ENCODE measurements at regions not wholly inside any gene's neighbourhood (a gene's known extent, or its start where the extent isn't known, plus 50 kb on each side); places are given as distances from the start of the nearest gene placed in this dataset.

DNA sequence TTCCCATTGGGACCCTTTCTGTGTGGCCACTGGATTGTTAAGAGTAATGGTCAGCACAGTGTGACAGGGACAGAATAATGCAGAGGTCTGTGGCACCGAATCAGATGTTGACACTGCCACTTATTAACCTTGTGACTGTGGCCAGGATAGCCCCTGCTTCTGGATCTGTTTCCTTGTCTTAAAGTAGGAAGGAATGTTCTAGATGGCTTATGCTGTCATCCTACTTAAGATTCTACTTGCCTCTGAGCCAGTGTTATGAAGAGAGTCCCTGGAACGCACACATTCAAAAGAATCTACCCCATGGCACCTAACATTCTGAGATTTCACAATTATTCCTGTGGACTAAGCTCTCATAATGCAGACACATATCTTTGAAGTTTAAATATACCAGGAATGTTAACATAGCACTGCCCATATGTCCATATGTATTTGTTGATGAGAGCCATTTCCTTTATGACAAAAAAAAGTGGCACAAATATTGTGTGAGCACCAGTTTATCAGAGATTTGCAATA lies 612.7 kb downstream of the TLR4 start:
- no peak overlapping the region for H3K9ac ChIP-seq (ENCODE audit: low read length)
- no peaks in the 10 kb centered on the region for H3K4me1 ChIP-seq (ENCODE audit: insufficient read depth, low read length)
- no peak overlapping the region for H3K27ac Mint-ChIP-seq (ENCODE audit: unreplicated experiment)
- H3K79me2 ChIP-seq (ENCODE audit: insufficient read depth, low read length): no peaks in the 10 kb centered on the region
- FAIRE-seq (no peak), DNase-seq (ENCODE audit: low read depth) (no peak)
- H3K36me3 Mint-ChIP-seq (ENCODE audit: low read depth, unreplicated experiment): no peaks in the 10 kb centered on the region
- no peaks in the 10 kb centered on the region for H4K20me1 ChIP-seq (ENCODE audit: insufficient read depth, low read length)
- no peaks in the 10 kb centered on the region for H3K27me3 Mint-ChIP-seq (ENCODE audit: low read depth, unreplicated experiment)
- peaks cover 3% of the 10 kb centered on the region for H3K9me3 Mint-ChIP-seq (ENCODE audit: unreplicated experiment)
- H3K4me3 Mint-ChIP-seq (ENCODE audit: unreplicated experiment): no peak overlapping the region
- no peak overlapping the region for H2AFZ ChIP-seq (ENCODE audit: low read depth, low read length)
- H3K4me1 Mint-ChIP-seq (ENCODE audit: low read depth, unreplicated experiment): peaks cover 4% of the 10 kb centered on the region
- H3K9me3 ChIP-seq (ENCODE audit: insufficient read depth, low read depth, low read length): no peaks in the 10 kb centered on the region
- H3K36me3 ChIP-seq (ENCODE audit: insufficient read depth, low read length): no peaks in the 10 kb centered on the region
- H3K4me2 ChIP-seq (ENCODE audit: low read length): no peak overlapping the region
- no peak overlapping the region for H3K27ac ChIP-seq (ENCODE audit: low read depth, low read length)
- no peaks in the 10 kb centered on the region for H3K27me3 ChIP-seq (ENCODE audit: insufficient read depth, low read length)
- no peak overlapping the region for H3K4me3 ChIP-seq (ENCODE audit: insufficient read depth, low read depth, low read length)
- TF ChIP-seq CTCF (IDR thresholded peaks at IDR 0.05; ENCODE audit: insufficient read depth, low read depth, low read length) (no peak), EZH2 (IDR thresholded peaks at IDR 0.05; ENCODE audit: insufficient read depth, low read length) (no peak)

GRCh38 chr9:118318770-118319431 lies 614.7 kb downstream of the TLR4 start:
- H2AFZ ChIP-seq (ENCODE audit: low read depth, low read length): no peak overlapping the region
- DNase-seq (ENCODE audit: low read depth) (no peak), FAIRE-seq (no peak)
- Mint-ChIP-seq H3K4me1 (ENCODE audit: low read depth, unreplicated experiment) (peaks cover 4% of the 10 kb centered on the region), H3K27ac (ENCODE audit: unreplicated experiment) (no peak overlapping the region), H3K9me3 (ENCODE audit: unreplicated experiment) (no peaks in the 10 kb centered on the region), H3K27me3 (ENCODE audit: low read depth, unreplicated experiment) (no peaks in the 10 kb centered on the region), H3K4me3 (ENCODE audit: unreplicated experiment) (no peak overlapping the region), H3K36me3 (ENCODE audit: low read depth, unreplicated experiment) (no peaks in the 10 kb centered on the region)
- H3K27me3 ChIP-seq (ENCODE audit: insufficient read depth, low read length): no peaks in the 10 kb centered on the region
- TF ChIP-seq EZH2 (IDR thresholded peaks at IDR 0.05; ENCODE audit: insufficient read depth, low read length) (no peak), CTCF (IDR thresholded peaks at IDR 0.05; ENCODE audit: insufficient read depth, low read depth, low read length) (no peak)
- H3K4me1 ChIP-seq (ENCODE audit: insufficient read depth, low read length): no peaks in the 10 kb centered on the region
- no peak overlapping the region for H3K27ac ChIP-seq (ENCODE audit: low read depth, low read length)
- H3K79me2 ChIP-seq (ENCODE audit: insufficient read depth, low read length): no peaks in the 10 kb centered on the region
- no peaks in the 10 kb centered on the region for H4K20me1 ChIP-seq (ENCODE audit: insufficient read depth, low read length)
- no peak overlapping the region for H3K4me3 ChIP-seq (ENCODE audit: insufficient read depth, low read depth, low read length)
- no peak overlapping the region for H3K4me2 ChIP-seq (ENCODE audit: low read length)
- H3K9me3 ChIP-seq (ENCODE audit: insufficient read depth, low read depth, low read length): no peaks in the 10 kb centered on the region
- H3K36me3 ChIP-seq (ENCODE audit: insufficient read depth, low read length): no peaks in the 10 kb centered on the region
- no peak overlapping the region for H3K9ac ChIP-seq (ENCODE audit: low read length)

DNA sequence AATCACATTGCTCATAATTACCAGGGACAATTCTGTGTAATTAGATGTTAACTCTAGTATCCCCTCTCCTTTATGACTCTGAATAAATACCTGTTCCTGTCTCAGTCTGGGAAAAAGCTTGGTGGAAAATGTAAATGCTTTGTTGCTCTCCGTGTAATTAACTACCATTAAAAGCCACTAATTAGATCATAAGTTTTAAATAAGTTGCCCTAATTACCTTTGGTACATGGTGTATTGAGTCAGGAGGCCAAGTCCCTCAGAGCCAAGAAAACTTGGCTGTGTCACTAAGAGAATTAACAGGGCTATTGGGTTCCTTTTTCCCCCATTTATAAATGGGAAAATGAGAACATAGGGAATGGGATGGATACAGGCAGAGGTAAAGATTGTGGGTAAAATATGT lies 617.6 kb downstream of the TLR4 start:
- no peaks in the 10 kb centered on the region for H3K36me3 ChIP-seq (ENCODE audit: insufficient read depth, low read length)
- no peaks in the 10 kb centered on the region for H3K9me3 ChIP-seq (ENCODE audit: insufficient read depth, low read depth, low read length)
- no peaks in the 10 kb centered on the region for H3K9me3 Mint-ChIP-seq (ENCODE audit: unreplicated experiment)
- no peaks in the 10 kb centered on the region for H3K27me3 Mint-ChIP-seq (ENCODE audit: low read depth, unreplicated experiment)
- no peaks in the 10 kb centered on the region for H3K4me1 ChIP-seq (ENCODE audit: insufficient read depth, low read length)
- DNase-seq (ENCODE audit: low read depth) (no peak), FAIRE-seq (no peak)
- no peak overlapping the region for H3K27ac ChIP-seq (ENCODE audit: low read depth, low read length)
- no peak overlapping the region for H3K4me2 ChIP-seq (ENCODE audit: low read length)
- no peaks in the 10 kb centered on the region for H3K36me3 Mint-ChIP-seq (ENCODE audit: low read depth, unreplicated experiment)
- H2AFZ ChIP-seq (ENCODE audit: low read depth, low read length): no peak overlapping the region
- H3K4me3 ChIP-seq (ENCODE audit: insufficient read depth, low read depth, low read length): no peak overlapping the region
- no peak overlapping the region for H3K4me3 Mint-ChIP-seq (ENCODE audit: unreplicated experiment)
- no peaks in the 10 kb centered on the region for H4K20me1 ChIP-seq (ENCODE audit: insufficient read depth, low read length)
- H3K4me1 Mint-ChIP-seq (ENCODE audit: low read depth, unreplicated experiment): peaks cover 4% of the 10 kb centered on the region
- no peaks in the 10 kb centered on the region for H3K79me2 ChIP-seq (ENCODE audit: insufficient read depth, low read length)
- H3K27me3 ChIP-seq (ENCODE audit: insufficient read depth, low read length): no peaks in the 10 kb centered on the region
- H3K27ac Mint-ChIP-seq (ENCODE audit: unreplicated experiment): no peak overlapping the region
- TF ChIP-seq CTCF (IDR thresholded peaks at IDR 0.05; ENCODE audit: insufficient read depth, low read depth, low read length) (no peak), EZH2 (IDR thresholded peaks at IDR 0.05; ENCODE audit: insufficient read depth, low read length) (no peak)
- no peak overlapping the region for H3K9ac ChIP-seq (ENCODE audit: low read length)

Measured in astrocyte (in vitro differentiated cells and primary cell).